ENCODE measurements at regions not wholly inside any gene's neighbourhood (a gene's known extent, or its start where the extent isn't known, plus 50 kb on each side); places are given as distances from the start of the nearest gene placed in this dataset.
"Not testable (repeated sequence)": the region's sequence is repeated elsewhere in the genome, so short reads cannot be mapped to it uniquely, and the experiment has no call there.

GRCh38 chr16:51267681-51268080, 116.6 kb upstream of the SALL1 start:
- DNase-seq (ENCODE audit: low read depth): no peak
- H3K4me3 ChIP-seq (ENCODE audit: low read depth, low read length): no peak overlapping the region
- TF ChIP-seq CTCF (conservative IDR thresholded peaks at IDR 0.05; ENCODE audit: low read depth, low read length): no peak

GRCh38 chr16:51262428-51262827, 111.4 kb upstream of the SALL1 start:
- no peak for TF ChIP-seq CTCF (conservative IDR thresholded peaks at IDR 0.05; ENCODE audit: low read depth, low read length)
- DNase-seq (ENCODE audit: low read depth): no peak
- H3K4me3 ChIP-seq (ENCODE audit: low read depth, low read length): no peak overlapping the region

DNA sequence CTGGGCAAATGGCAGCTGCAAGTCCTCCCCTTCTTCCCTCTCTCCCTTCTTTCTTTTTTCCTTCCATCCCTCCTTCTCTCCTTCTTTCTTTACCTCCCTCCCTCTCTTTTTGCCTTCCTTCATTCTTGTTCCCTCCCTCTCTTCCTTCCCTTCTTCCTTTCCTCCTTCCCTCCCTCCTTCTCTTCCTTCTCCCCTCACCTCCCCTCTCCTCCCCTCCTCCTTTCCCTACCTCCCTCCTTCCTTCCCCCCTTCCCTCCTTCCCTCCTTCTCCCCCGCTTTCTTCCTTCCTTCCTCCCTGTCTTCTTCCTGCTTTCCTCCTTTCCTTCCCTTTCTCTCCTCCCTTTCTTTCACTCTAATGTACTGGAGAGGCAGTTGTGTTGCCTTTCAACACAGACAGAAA, 110.8 kb upstream of the SALL1 start:
- no peak overlapping the region for H3K4me3 ChIP-seq (ENCODE audit: low read depth, low read length)
- DNase-seq (ENCODE audit: low read depth): no peak
- no peak for TF ChIP-seq CTCF (conservative IDR thresholded peaks at IDR 0.05; ENCODE audit: low read depth, low read length)

DNA sequence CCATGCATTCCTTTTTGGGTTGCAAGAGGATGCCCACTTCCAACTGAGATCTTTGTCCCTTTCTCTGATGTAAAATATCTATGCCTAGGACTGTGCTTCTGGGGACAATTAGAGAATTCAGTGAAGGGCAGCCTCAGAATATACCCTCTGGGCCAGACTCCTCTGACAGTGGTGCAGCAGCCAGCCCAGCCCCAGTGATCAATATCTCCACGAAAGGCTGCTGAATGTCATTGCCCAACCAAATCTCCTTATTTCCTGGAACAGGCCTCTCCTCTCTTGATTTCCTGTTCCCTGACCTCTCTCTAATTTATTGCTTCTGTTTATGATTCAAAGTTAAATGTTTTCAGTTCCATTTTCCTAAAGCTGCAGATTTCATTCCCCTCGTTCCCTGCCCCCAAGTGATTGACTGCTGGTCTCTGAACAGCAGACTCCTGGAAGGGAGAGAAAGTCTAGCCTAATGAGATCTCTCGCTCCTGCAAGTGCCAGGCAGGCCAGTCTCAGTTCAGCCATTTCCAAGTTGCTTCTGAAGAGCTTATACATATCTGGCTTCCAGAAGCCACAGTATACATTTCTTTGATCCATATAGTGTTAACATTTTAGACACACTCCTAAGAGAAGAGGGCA, 104.4 kb upstream of the SALL1 start:
- no peak for DNase-seq (ENCODE audit: low read depth)
- no peak for TF ChIP-seq CTCF (conservative IDR thresholded peaks at IDR 0.05; ENCODE audit: low read depth, low read length)
- no peak overlapping the region for H3K4me3 ChIP-seq (ENCODE audit: low read depth, low read length)

DNA sequence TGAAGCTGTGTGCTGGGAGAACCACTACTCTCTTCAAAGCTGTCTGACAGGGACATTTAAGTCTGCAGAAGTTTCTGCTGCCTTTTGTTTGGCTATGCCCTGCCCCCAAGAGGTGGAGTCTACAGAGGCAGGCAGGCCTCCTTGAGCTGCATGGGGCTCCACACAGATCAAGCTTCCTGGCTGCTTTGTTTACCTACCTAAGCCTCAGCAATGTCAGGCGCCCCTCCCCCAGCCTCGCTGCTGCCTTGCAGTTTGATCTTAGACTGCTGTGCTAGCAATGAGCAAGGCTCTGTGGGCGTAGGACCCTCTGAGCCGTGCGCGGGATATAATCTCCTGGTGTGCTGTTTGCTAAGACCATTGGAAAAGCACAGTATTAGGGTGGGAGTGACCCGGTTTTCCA, 103.3 kb upstream of the SALL1 start:
- DNase-seq (ENCODE audit: low read depth); H3K4me3 ChIP-seq (ENCODE audit: low read depth, low read length): not testable (repeated sequence)

DNA sequence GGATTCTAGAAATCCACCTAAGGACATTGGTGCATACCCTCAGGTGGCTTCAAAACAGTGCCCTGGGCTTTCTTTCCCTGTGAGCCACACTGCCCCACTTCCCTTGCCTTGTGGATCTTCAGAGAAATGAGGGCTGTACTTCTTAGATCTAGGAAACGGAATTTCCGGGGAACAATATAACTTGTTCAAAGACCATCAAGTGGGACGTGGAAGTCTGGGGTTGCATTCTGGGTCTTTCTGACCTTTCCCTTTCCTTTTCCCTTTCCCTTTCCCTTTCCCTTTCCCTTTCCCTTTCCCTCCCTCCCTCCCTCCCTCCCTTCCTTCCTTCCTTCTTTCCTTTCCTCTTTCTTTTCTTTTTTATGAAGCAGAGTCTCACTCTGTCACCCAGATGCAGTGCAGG, 97.1 kb upstream of the SALL1 start:
- H3K4me3 ChIP-seq (ENCODE audit: low read depth, low read length): no peak overlapping the region
- no peak for TF ChIP-seq CTCF (conservative IDR thresholded peaks at IDR 0.05; ENCODE audit: low read depth, low read length)
- no peak for DNase-seq (ENCODE audit: low read depth)

GRCh38 chr16:51245658-51245995, 94.6 kb upstream of the SALL1 start:
- TF ChIP-seq CTCF (conservative IDR thresholded peaks at IDR 0.05; ENCODE audit: low read depth, low read length): no peak
- no peak overlapping the region for H3K4me3 ChIP-seq (ENCODE audit: low read depth, low read length)

More at GRCh38 chr16:51245658-51245995, 94.6 kb upstream of the SALL1 start:
- DNase-seq (ENCODE audit: low read depth): no peak

Data from epithelial cell of proximal tubule (primary cell).